A549 (cell line): ENCODE measurements at regions not wholly inside any gene's neighbourhood (a gene's known extent, or its start where the extent isn't known, plus 50 kb on each side); places are given as distances from the start of the nearest gene placed in this dataset.

ENCODE experiments used
- ATAC-seq, 2 experiments: fragments of 200-7000 bp in 1 of 2; fragments of >200 bp in 1 of 2; cut with Nextera tagmentation in 1 of 2; cut with Tn5 transposase in 1 of 2; 3 replicates each; pipeline versions ENCODE4 v1.8.0 to v1.9.1; 2018 to 2020; ENCODE audit warnings: mild to moderate bottlenecking in 1 of 2, moderate library complexity in 1 of 2
- CTCF ChIA-PET: fragments of 300-600 bp; sonication (Branson Sonifier 250); formaldehyde crosslinking; extraction: SDS; loops from one replicate; lab custom pipeline; 2021; ENCODE audit warnings: antibody characterized with exemption, inconsistent platforms; lab: Yijun Ruan, JAX
- POLR2A ChIA-PET: fragments of 350-600 bp; formaldehyde crosslinking; extraction: SDS; loops from one replicate; lab custom pipeline; 2021; ENCODE audit warnings: antibody characterized with exemption, inconsistent platforms; lab: Yijun Ruan, JAX
- DNase-seq, 2 experiments: peaks; one replicate each; pipeline versions ENCODE4 v3.0.0 to v3.0.0-alpha.2; 2011 to 2016; ENCODE audit warnings: low read depth in 1 of 2, low spot score in 1 of 2
- FAIRE-seq: peaks from 2 replicates; lab custom pipeline; 2011; peaks lifted over from hg19 to GRCh38; lab: Jason Lieb, UNC
- H3K27ac ChIP-seq, 2 experiments: fragments of >200 bp; sonication (Bioruptor Twin); formaldehyde crosslinking; 3 replicates each; pipeline ENCODE4 v1.5.1; 2016 to 2017
- H3K4me1 ChIP-seq: fragments of >200 bp; sonication (Bioruptor Twin); formaldehyde crosslinking; 3 replicates; pipeline ENCODE4 v1.6.1; 2016
- H3K4me2 ChIP-seq: fragments of >200 bp; sonication (Bioruptor Twin); formaldehyde crosslinking; 3 replicates; pipeline ENCODE4 v1.6.1; 2016
- H3K4me3 ChIP-seq: fragments of >200 bp; sonication (Bioruptor Twin); formaldehyde crosslinking; 3 replicates; pipeline ENCODE4 v1.5.1; 2016
- H3K9me3 ChIP-seq: fragments of >200 bp; sonication (Bioruptor Twin); formaldehyde crosslinking; 3 replicates; pipeline ENCODE4 v1.6.1; 2016
- BHLHE40 ChIP-seq: IDR thresholded peaks from 2 replicates; pipeline ENCODE4 v1.6.1; 2012; ENCODE audit warnings: low read depth, low read length, inconsistent platforms
- CBX2 ChIP-seq: fragments of 200-600 bp; sonication (generic); IDR thresholded peaks from 2 replicates; pipeline ENCODE4 v1.6.1; 2016; ENCODE audit warnings: low read depth, mild to moderate bottlenecking, borderline replicate concordance
- CBX8 ChIP-seq: fragments of 200-600 bp; sonication (generic); IDR thresholded peaks from 2 replicates; pipeline ENCODE4 v1.6.1; 2016
- CEBPB ChIP-seq, 2 experiments: fragments of >200 bp in 1 of 2; sonication (Bioruptor Twin) in 1 of 2; formaldehyde crosslinking in 1 of 2; IDR thresholded peaks; 2 replicates each; pipeline ENCODE4 v1.6.1; 2012 to 2016
- CHD2 ChIP-seq: fragments of 150-350 bp; IDR thresholded peaks from 2 replicates; pipeline ENCODE4 v1.6.1; 2014; ENCODE audit warnings: low read length; ENCODE audit not compliant: partially characterized antibody
- CHD4 ChIP-seq: fragments of 200-600 bp; sonication (generic); IDR thresholded peaks from 2 replicates; pipeline ENCODE4 v1.6.1; 2016; ENCODE audit warnings: antibody characterized with exemption, mild to moderate bottlenecking, borderline replicate concordance
- CTCF ChIP-seq: fragments of >200 bp; sonication (Bioruptor Twin); formaldehyde crosslinking; IDR thresholded peaks from 3 replicates; pipeline ENCODE4 v1.5.1; 2016
- E2F6 ChIP-seq: IDR thresholded peaks from 2 replicates; pipeline ENCODE4 v1.6.1; 2012; ENCODE audit warnings: low read depth, borderline replicate concordance
- EHMT2 ChIP-seq: fragments of 200-600 bp; sonication (generic); IDR thresholded peaks from 2 replicates; pipeline ENCODE4 v1.6.1; 2016; ENCODE audit warnings: antibody characterized with exemption, low read depth, mild to moderate bottlenecking, moderate library complexity
- ELK1 ChIP-seq: fragments of 150-350 bp; IDR thresholded peaks from 2 replicates; pipeline ENCODE4 v1.6.1; 2014; ENCODE audit warnings: low read depth, mild to moderate bottlenecking, low read length
- FOSB ChIP-seq: fragments of 250-450 bp; sonication (Bioruptor Pico); IDR thresholded peaks from 2 replicates; pipeline ENCODE4 v1.5.0; 2020; ENCODE audit warnings: mild to moderate bottlenecking, moderate library complexity
- FOSL2 ChIP-seq, 2 experiments: fragments of 450-650 bp in 1 of 2; fragments of >200 bp in 1 of 2; sonication (Bioruptor Twin) in 1 of 2; formaldehyde crosslinking; IDR thresholded peaks; 2 replicates each; pipeline versions ENCODE4 v1.5.0 to v1.6.1; 2016 to 2020; ENCODE audit warnings: mild to moderate bottlenecking in 1 of 2, moderate library complexity in 1 of 2
- FOXS1 ChIP-seq: fragments of 250-450 bp; sonication (Bioruptor Pico); IDR thresholded peaks from 2 replicates; pipeline ENCODE4 v1.5.0; 2020; ENCODE audit warnings: mild to moderate bottlenecking, moderate library complexity
- GATA3 ChIP-seq: IDR thresholded peaks from 2 replicates; pipeline ENCODE4 v1.6.1; 2012; ENCODE audit warnings: borderline replicate concordance
- HDAC2 ChIP-seq: fragments of 200-600 bp; sonication (generic); IDR thresholded peaks from 2 replicates; pipeline ENCODE4 v1.6.1; 2016
- HEYL ChIP-seq: fragments of 250-450 bp; sonication (Bioruptor Pico); IDR thresholded peaks from 2 replicates; pipeline ENCODE4 v1.8.0; 2021; ENCODE audit warnings: mild to moderate bottlenecking, moderate library complexity
- HMGXB4 ChIP-seq: fragments of 250-450 bp; sonication (Bioruptor Pico); IDR thresholded peaks from 2 replicates; pipeline ENCODE4 v1.5.0; 2021; ENCODE audit warnings: mild to moderate bottlenecking, moderate library complexity, borderline replicate concordance
- HOXB13 ChIP-seq: fragments of 250-450 bp; sonication (Bioruptor Pico); IDR thresholded peaks from 2 replicates; pipeline ENCODE4 v1.5.0; 2020; ENCODE audit warnings: low read depth, mild to moderate bottlenecking, moderate library complexity
- HOXB5 ChIP-seq: fragments of 250-450 bp; sonication (Bioruptor Pico); IDR thresholded peaks from 2 replicates; pipeline ENCODE4 v1.5.0; 2020; ENCODE audit warnings: mild to moderate bottlenecking, moderate library complexity
- JUN ChIP-seq, 2 experiments: fragments of >200 bp; sonication (Bioruptor Twin); formaldehyde crosslinking; IDR thresholded peaks; 2 replicates in 1 of 2; 3 replicates in 1 of 2; pipeline ENCODE4 v1.6.1; 2016 to 2017
- KDM1A ChIP-seq: fragments of 200-600 bp; sonication (generic); IDR thresholded peaks from 2 replicates; pipeline ENCODE4 v1.6.1; 2016; ENCODE audit warnings: low read depth, mild to moderate bottlenecking
- KDM5A ChIP-seq: fragments of 200-600 bp; sonication (generic); IDR thresholded peaks from 2 replicates; pipeline ENCODE4 v1.6.1; 2016; ENCODE audit warnings: antibody characterized with exemption, mild to moderate bottlenecking
- MAFK ChIP-seq: fragments of 450-650 bp; IDR thresholded peaks from 2 replicates; pipeline ENCODE4 v1.6.1; 2014; ENCODE audit not compliant: partially characterized antibody
- MAZ ChIP-seq: fragments of 150-350 bp; IDR thresholded peaks from 2 replicates; pipeline ENCODE4 v1.6.1; 2014; ENCODE audit warnings: antibody characterized with exemption, low read depth, low read length, borderline replicate concordance
- NFE2L2 ChIP-seq: fragments of 150-350 bp; conservative IDR thresholded peaks from 2 replicates; pipeline ENCODE4 v1.6.1; 2014; ENCODE audit warnings: low read length
- PBX3 ChIP-seq: IDR thresholded peaks from 2 replicates; pipeline ENCODE4 v1.6.1; 2012
- RARB ChIP-seq: fragments of 250-450 bp; sonication (Bioruptor Pico); IDR thresholded peaks from 2 replicates; pipeline ENCODE4 v1.8.0; 2021; ENCODE audit warnings: mild to moderate bottlenecking, moderate library complexity
- RCOR1 ChIP-seq: fragments of 150-350 bp; IDR thresholded peaks from 2 replicates; pipeline ENCODE4 v1.6.1; 2014; ENCODE audit warnings: antibody characterized with exemption, low read length, low read depth
- RFX5 ChIP-seq: fragments of 450-650 bp; IDR thresholded peaks from 2 replicates; pipeline ENCODE4 v1.7.1; 2014; ENCODE audit warnings: antibody characterized with exemption, mild to moderate bottlenecking, moderate library complexity
- RNF2 ChIP-seq: fragments of 200-600 bp; sonication (generic); IDR thresholded peaks from 2 replicates; pipeline ENCODE4 v1.6.1; 2016; ENCODE audit warnings: low read depth, mild to moderate bottlenecking, antibody characterized with exemption, moderate library complexity, borderline replicate concordance
- TP53 ChIP-seq: fragments of 250-450 bp; sonication (Bioruptor Pico); IDR thresholded peaks from 2 replicates; pipeline ENCODE4 v1.5.0; 2021; ENCODE audit warnings: mild to moderate bottlenecking, moderate library complexity
- ZC3H11A ChIP-seq: fragments of 450-650 bp; IDR thresholded peaks from 2 replicates; pipeline ENCODE4 v1.6.1; 2014; ENCODE audit warnings: antibody characterized with exemption, mild to moderate bottlenecking
- ZFP36 ChIP-seq: fragments of 450-650 bp; IDR thresholded peaks from 2 replicates; pipeline ENCODE4 v1.6.1; 2014; ENCODE audit warnings: borderline replicate concordance; ENCODE audit not compliant: partially characterized antibody
- ZNF302 ChIP-seq: fragments of 250-450 bp; sonication (Bioruptor Pico); IDR thresholded peaks from 2 replicates; pipeline ENCODE4 v1.9.0; 2021; ENCODE audit warnings: inconsistent platforms, mild to moderate bottlenecking, moderate library complexity
- ZSCAN20 ChIP-seq: fragments of 250-450 bp; sonication (Bioruptor Pico); IDR thresholded peaks from 2 replicates; pipeline ENCODE4 v1.8.0; 2022; ENCODE audit warnings: mild to moderate bottlenecking, moderate library complexity
- WGBS: methylation state at CpG from one replicate; pipeline ENCODE4 v1.1.6; 2017; ENCODE audit errors: missing lambda C conversion rate; 5-methylcytosine and 5-hydroxymethylcytosine counted together

- ChIA-PET POLR2A (interaction anchor here (0.6 kb wide), 1 partner anchor 505 kb away, joined by 5 read pairs; no protein-coding TSS in a partner anchor), CTCF (interaction anchor here (1.0 to 5.1 kb wide), 3 partner anchors 13 to 49 kb away, joined by 3 to 22 read pairs (median 3); no protein-coding TSS in a partner anchor)
- ATAC-seq (peak; percentile 87 to 94), DNase-seq (peak; percentile 76 to 87), FAIRE-seq (no peak)
- H3K4me1 ChIP-seq: peaks cover 42% of the 10 kb centered on the region
- no peak overlapping the region for H3K4me3 ChIP-seq
- H3K9me3 ChIP-seq: no peaks in the 10 kb centered on the region
- WGBS: 2% methylated on average over 6 of the region's 6 CpGs
- peak overlapping the region; percentile 73 for H3K4me2 ChIP-seq
- H3K27ac ChIP-seq: peak overlapping the region; percentile 73 to 75
- TF ChIP-seq JUN (IDR thresholded peaks at IDR 0.05) (peak in 1 of 2 experiments; percentile 25; a peak in 1 of 5 replicates), EHMT2 (no peak), KDM5A (no peak), HOXB5 (CRISPR knock-in tag) (no peak), ZSCAN20 (CRISPR knock-in tag) (no peak), CEBPB (IDR thresholded peaks at IDR 0.05) (peak in 1 of 2 experiments; percentile 12; a peak in 1 of 4 replicates), CHD2 (no peak), NFE2L2 (no peak), PBX3 (no peak), HOXB13 (CRISPR knock-in tag) (no peak), KDM1A (no peak), CHD4 (no peak), TP53 (CRISPR knock-in tag) (no peak), ZNF302 (no peak), MAZ (no peak), FOSL2 (IDR thresholded peaks at IDR 0.05) (peak; percentile 91), FOSL2 (CRISPR knock-in tag; IDR thresholded peaks at IDR 0.05) (peak; percentile 97), E2F6 (no peak), ZC3H11A (no peak), RCOR1 (no peak), BHLHE40 (no peak), FOSB (CRISPR knock-in tag) (no peak), CTCF (no peak), RNF2 (no peak), CBX8 (no peak), RFX5 (no peak), ZFP36 (no peak), FOXS1 (CRISPR knock-in tag) (no peak), HMGXB4 (CRISPR knock-in tag) (no peak), MAFK (no peak), GATA3 (peak; percentile 57; the same call in 1 of the 2 replicates), HEYL (CRISPR knock-in tag) (no peak), ELK1 (no peak), HDAC2 (no peak), RARB (CRISPR knock-in tag) (no peak), CBX2 (no peak)
These were observed 128.8 kb downstream of the ADSS2 start for GRCh38 chr1:244322791-244323521.
